ENCODE measurements at regions not wholly inside any gene's neighbourhood (a gene's known extent, or its start where the extent isn't known, plus 50 kb on each side); places are given as distances from the start of the nearest gene placed in this dataset.

DNA sequence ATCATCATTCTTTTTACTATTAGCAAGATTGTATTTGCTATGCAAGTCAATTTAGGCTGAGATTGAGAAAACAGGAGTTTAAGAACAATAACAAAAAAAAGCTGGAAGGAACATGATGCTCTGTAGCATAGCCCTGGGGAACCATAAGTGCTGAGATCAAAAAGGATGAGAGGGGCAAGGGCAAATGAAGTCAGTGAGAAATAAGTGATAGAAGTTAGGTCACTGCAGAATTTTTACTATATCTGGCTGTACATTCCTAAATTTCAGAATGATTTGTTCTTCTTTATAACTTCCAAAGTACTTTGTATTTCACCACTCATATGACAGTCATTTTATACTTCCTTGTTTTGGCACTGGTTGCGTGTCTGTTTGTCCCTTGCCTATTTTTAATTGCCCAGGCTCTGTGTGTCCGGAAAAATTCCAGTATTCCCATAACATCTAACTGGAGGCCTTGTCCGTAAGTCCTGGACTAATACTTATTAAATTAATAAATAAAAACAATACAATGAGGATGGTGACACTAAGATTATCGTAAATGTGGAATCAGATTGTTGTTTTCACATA is 444.7 kb downstream of the TENT5A start:
- Mint-ChIP-seq H3K4me3 (no peak overlapping the region), H3K9me3 (peaks cover 0 to 5% (median 0%) of the 10 kb centered on the region in 7 donors), H3K4me1 (no peaks in the 10 kb centered on the region), H3K36me3 (no peaks in the 10 kb centered on the region), H3K27ac (no peak overlapping the region), H3K27me3 (ENCODE audit: low read depth in 3 of 3) (no peaks in the 10 kb centered on the region)
- H3K9ac ChIP-seq (ENCODE audit: insufficient read depth, low read length, poor library complexity, severe bottlenecking), result no peak overlapping the region
- no peak overlapping the region for H3K27ac ChIP-seq (ENCODE audit: low read depth in 1 of 2, low read length in 2 of 2)
- no peak overlapping the region for H3K4me3 ChIP-seq (replicated peaks in 1 of 3; ENCODE audit: low read depth in 2 of 3, low read length in 3 of 3)
- H3K4me1 ChIP-seq (ENCODE audit: control insufficient read depth in 1 of 2, insufficient read depth in 2 of 2, low read length in 2 of 2), result no peaks in the 10 kb centered on the region
- no peaks in the 10 kb centered on the region for H3K36me3 ChIP-seq (replicated peaks in 1 of 2; ENCODE audit: control insufficient read depth in 1 of 2, insufficient read depth in 2 of 2, low read length in 2 of 2)
- DNase-seq, result no peak
- TF ChIP-seq, protein P1, sequence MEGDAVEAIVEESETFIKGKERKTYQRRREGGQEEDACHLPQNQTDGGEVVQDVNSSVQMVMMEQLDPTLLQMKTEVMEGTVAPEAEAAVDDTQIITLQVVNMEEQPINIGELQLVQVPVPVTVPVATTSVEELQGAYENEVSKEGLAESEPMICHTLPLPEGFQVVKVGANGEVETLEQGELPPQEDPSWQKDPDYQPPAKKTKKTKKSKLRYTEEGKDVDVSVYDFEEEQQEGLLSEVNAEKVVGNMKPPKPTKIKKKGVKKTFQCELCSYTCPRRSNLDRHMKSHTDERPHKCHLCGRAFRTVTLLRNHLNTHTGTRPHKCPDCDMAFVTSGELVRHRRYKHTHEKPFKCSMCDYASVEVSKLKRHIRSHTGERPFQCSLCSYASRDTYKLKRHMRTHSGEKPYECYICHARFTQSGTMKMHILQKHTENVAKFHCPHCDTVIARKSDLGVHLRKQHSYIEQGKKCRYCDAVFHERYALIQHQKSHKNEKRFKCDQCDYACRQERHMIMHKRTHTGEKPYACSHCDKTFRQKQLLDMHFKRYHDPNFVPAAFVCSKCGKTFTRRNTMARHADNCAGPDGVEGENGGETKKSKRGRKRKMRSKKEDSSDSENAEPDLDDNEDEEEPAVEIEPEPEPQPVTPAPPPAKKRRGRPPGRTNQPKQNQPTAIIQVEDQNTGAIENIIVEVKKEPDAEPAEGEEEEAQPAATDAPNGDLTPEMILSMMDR (IDR thresholded peaks at IDR 0.05), result no peak
- no peaks in the 10 kb centered on the region for H3K79me2 ChIP-seq (ENCODE audit: insufficient read depth, low read length)
- no peaks in the 10 kb centered on the region for H4K20me1 ChIP-seq (ENCODE audit: insufficient read depth, low read length)
- intact Hi-C loops (cut with micrococcal nuclease), result no loop called here
- H3K9me3 ChIP-seq (replicated peaks in 1 of 2; ENCODE audit: control insufficient read depth in 1 of 2, insufficient read depth in 1 of 2, low read length in 2 of 2), result peaks cover 0 to 2% of the 10 kb centered on the region in 2 donors
- H3K4me2 ChIP-seq (replicated peaks; ENCODE audit: extremely low read depth, low read length, poor library complexity, severe bottlenecking), result no peak overlapping the region
- H3K27me3 ChIP-seq (ENCODE audit: control insufficient read depth in 2 of 2, insufficient read depth in 2 of 2, low read length in 2 of 2), result no peaks in the 10 kb centered on the region
- no peak overlapping the region for H2AFZ ChIP-seq (ENCODE audit: insufficient read depth, low read depth, low read length, poor library complexity, severe bottlenecking)
- 100% methylated on average over 1 of the region's 4 CpGs for WGBS (ENCODE audit: insufficient coverage)

DNA sequence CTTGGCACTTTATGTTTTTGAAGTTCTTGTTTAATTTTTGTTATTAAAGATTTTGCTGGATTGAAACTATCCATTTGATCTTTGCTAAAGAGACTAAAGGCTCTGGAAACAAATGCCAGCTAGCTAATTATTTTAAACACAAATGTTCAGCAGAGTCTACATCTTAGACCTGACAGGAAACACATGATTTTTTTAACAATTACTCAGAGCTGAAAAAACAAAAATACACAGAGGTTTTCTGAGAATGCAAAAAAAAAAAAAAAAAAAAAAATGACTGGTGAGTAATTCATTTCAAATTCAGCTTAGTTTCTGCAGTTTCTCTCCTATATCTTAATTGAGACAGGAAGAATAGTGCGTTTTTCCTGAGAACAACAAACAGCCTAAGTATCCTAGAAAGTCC is 448.0 kb downstream of the TENT5A start:
- H3K4me1 ChIP-seq (ENCODE audit: control insufficient read depth in 1 of 2, insufficient read depth in 2 of 2, low read length in 2 of 2), result no peaks in the 10 kb centered on the region
- no peak overlapping the region for H3K4me3 Mint-ChIP-seq
- no peaks in the 10 kb centered on the region for H3K9me3 Mint-ChIP-seq
- no peaks in the 10 kb centered on the region for H4K20me1 ChIP-seq (ENCODE audit: insufficient read depth, low read length)
- no peak overlapping the region for H3K4me2 ChIP-seq (replicated peaks; ENCODE audit: extremely low read depth, low read length, poor library complexity, severe bottlenecking)
- no peaks in the 10 kb centered on the region for H3K4me1 Mint-ChIP-seq
- no peak overlapping the region for H3K4me3 ChIP-seq (replicated peaks in 1 of 3; ENCODE audit: low read depth in 2 of 3, low read length in 3 of 3)
- H3K27me3 Mint-ChIP-seq (ENCODE audit: low read depth in 3 of 3), result no peaks in the 10 kb centered on the region
- no peak overlapping the region for H3K27ac Mint-ChIP-seq
- H3K36me3 Mint-ChIP-seq, result no peaks in the 10 kb centered on the region
- H3K27ac ChIP-seq (ENCODE audit: low read depth in 1 of 2, low read length in 2 of 2), result no peak overlapping the region
- H3K9ac ChIP-seq (ENCODE audit: insufficient read depth, low read length, poor library complexity, severe bottlenecking), result no peak overlapping the region
- H3K79me2 ChIP-seq (ENCODE audit: insufficient read depth, low read length), result no peaks in the 10 kb centered on the region
- no peak overlapping the region for H2AFZ ChIP-seq (ENCODE audit: insufficient read depth, low read depth, low read length, poor library complexity, severe bottlenecking)
- no peaks in the 10 kb centered on the region for H3K9me3 ChIP-seq (replicated peaks in 1 of 2; ENCODE audit: control insufficient read depth in 1 of 2, insufficient read depth in 1 of 2, low read length in 2 of 2)
- no peak for DNase-seq
- no peaks in the 10 kb centered on the region for H3K27me3 ChIP-seq (ENCODE audit: control insufficient read depth in 2 of 2, insufficient read depth in 2 of 2, low read length in 2 of 2)
- no peaks in the 10 kb centered on the region for H3K36me3 ChIP-seq (replicated peaks in 1 of 2; ENCODE audit: control insufficient read depth in 1 of 2, insufficient read depth in 2 of 2, low read length in 2 of 2)
- WGBS (ENCODE audit: insufficient coverage), result no CpG with 5 or more reads among the region's 1 CpG
- intact Hi-C loops (cut with micrococcal nuclease), result no loop called here
- TF ChIP-seq, protein P1 (IDR thresholded peaks at IDR 0.05), result no peak

All from CD14-positive monocyte (primary cell).